Keratinocyte (primary cell): ENCODE measurements at regions not wholly inside any gene's neighbourhood (a gene's known extent, or its start where the extent isn't known, plus 50 kb on each side); places are given as distances from the start of the nearest gene placed in this dataset.
"Not testable (repeated sequence)": the region's sequence is repeated elsewhere in the genome, so short reads cannot be mapped to it uniquely, and the experiment has no call there.

Source experiments
- DNase-seq: peaks from one replicate; pipeline ENCODE4 v3.0.0-alpha.2; 2011; ENCODE audit warnings: low read depth, missing footprints, low spot score
- FAIRE-seq: peaks from 2 replicates; lab custom pipeline; 2011; peaks lifted over from hg19 to GRCh38; lab: Jason Lieb, UNC
- H2AFZ ChIP-seq: 2 replicates; pipeline ENCODE4 v1.6.0; 2012; ENCODE audit warnings: low read length, control low read depth, inconsistent platforms; ENCODE audit not compliant: control insufficient read depth
- H3K27ac ChIP-seq: 2 replicates; pipeline ENCODE4 v1.5.1; 2011; ENCODE audit warnings: low read length; ENCODE audit not compliant: control insufficient read depth, insufficient read depth
- H3K27me3 ChIP-seq: 3 replicates; pipeline ENCODE4 v1.6.0; 2011; ENCODE audit warnings: low read length; ENCODE audit not compliant: control insufficient read depth, insufficient read depth; ENCODE audit errors: extremely low read depth
- H3K36me3 ChIP-seq, 2 experiments: 2 replicates in 1 of 2; 3 replicates in 1 of 2; pipeline ENCODE4 v1.5.1; 2011; ENCODE audit warnings: low read length in 2 of 2, mild to moderate bottlenecking in 1 of 2; ENCODE audit not compliant: control insufficient read depth in 2 of 2, insufficient read depth in 2 of 2; ENCODE audit errors: extremely low read depth in 1 of 2
- H3K4me1 ChIP-seq: 3 replicates; pipeline ENCODE4 v1.5.1; 2011; ENCODE audit warnings: low read length; ENCODE audit not compliant: control insufficient read depth, insufficient read depth; ENCODE audit errors: extremely low read depth
- H3K4me2 ChIP-seq: 3 replicates; pipeline ENCODE4 v1.6.0; 2011; ENCODE audit warnings: low read depth, low read length; ENCODE audit not compliant: control insufficient read depth, insufficient read depth; ENCODE audit errors: extremely low read depth
- H3K4me3 ChIP-seq, 3 experiments: fragments of 200-600 bp in 1 of 3; sonication (generic) in 1 of 3; 2 replicates in 2 of 3; 3 replicates in 1 of 3; pipeline ENCODE4 v1.5.1; 2011 to 2016; ENCODE audit warnings: low read length in 3 of 3, mild to moderate bottlenecking in 3 of 3, control low read depth in 2 of 3, inconsistent platforms in 1 of 3, low read depth in 1 of 3, mixed read lengths in 1 of 3, mixed run types in 1 of 3, moderate library complexity in 1 of 3; ENCODE audit not compliant: control insufficient read depth in 2 of 3, insufficient read depth in 2 of 3; ENCODE audit errors: extremely low read depth in 1 of 3
- H3K79me2 ChIP-seq: 2 replicates; pipeline ENCODE4 v1.6.0; 2012; ENCODE audit warnings: low read length; ENCODE audit not compliant: control insufficient read depth, insufficient read depth
- H3K9ac ChIP-seq: 3 replicates; pipeline ENCODE4 v1.6.0; 2011; ENCODE audit warnings: low read length; ENCODE audit not compliant: control insufficient read depth, insufficient read depth; ENCODE audit errors: extremely low read depth
- H3K9me1 ChIP-seq: 3 replicates; pipeline ENCODE4 v1.6.0; 2011; ENCODE audit warnings: low read length; ENCODE audit not compliant: control insufficient read depth, insufficient read depth; ENCODE audit errors: extremely low read depth
- H3K9me3 ChIP-seq: 2 replicates; pipeline ENCODE4 v1.5.1; 2012; ENCODE audit warnings: low read depth, low read length; ENCODE audit not compliant: control insufficient read depth
- H4K20me1 ChIP-seq: 3 replicates; pipeline ENCODE4 v1.6.0; 2011; ENCODE audit warnings: low read length; ENCODE audit not compliant: control insufficient read depth, insufficient read depth; ENCODE audit errors: extremely low read depth
- EZH2 ChIP-seq: IDR thresholded peaks from one replicate; pipeline ENCODE4 v1.6.1; 2012; ENCODE audit warnings: inconsistent platforms, mild to moderate bottlenecking, low read length, moderate library complexity
- dilution Hi-C: fragments of 300-500 bp; cut with MboI; formaldehyde crosslinking; loops from one replicate; pipeline ENCODE4 v1.7.0; 2020; ENCODE audit warnings: low sequenced_read_pairs; ENCODE audit not compliant: extremely low pct_ligation_motif_present
- TF ChIP-seq, protein P1 (sequence below), 3 experiments: IDR thresholded peaks in 1 of 3; conservative IDR thresholded peaks in 1 of 3; optimal IDR thresholded peaks in 1 of 3; 2 replicates in 2 of 3; 3 replicates in 1 of 3; pipeline versions ENCODE3 to v1.5.1; 2011; ENCODE audit warnings: low read length in 3 of 3, mild to moderate bottlenecking in 3 of 3, moderate library complexity in 2 of 3, control low read depth in 1 of 3, inconsistent platforms in 1 of 3; ENCODE audit not compliant: insufficient read depth in 2 of 3; ENCODE audit errors: extremely low read depth in 1 of 3

DNA sequence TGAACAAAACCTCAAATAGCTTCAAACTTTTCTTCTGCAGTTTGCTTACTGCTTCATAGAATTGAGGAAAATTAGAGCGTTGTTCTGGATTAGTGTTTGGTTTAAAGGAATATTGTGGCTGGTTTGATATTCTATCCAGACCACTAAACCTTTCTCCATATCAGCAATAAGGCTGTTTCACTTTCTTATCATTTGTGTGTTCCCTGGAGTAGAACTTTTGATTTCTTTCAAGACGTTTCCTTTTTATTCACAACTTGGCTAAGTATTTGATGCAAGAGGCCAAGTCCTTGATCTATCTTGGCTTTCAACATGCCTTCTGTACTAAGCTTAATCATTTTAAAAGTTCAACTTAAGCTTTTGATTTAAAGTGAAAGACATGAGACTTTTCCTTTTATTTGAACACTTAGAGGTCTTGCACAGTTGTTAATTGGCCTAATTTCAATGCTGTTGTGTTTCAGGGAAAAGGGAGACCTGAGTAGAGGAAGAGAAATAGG is 359.1 kb downstream of the S1PR1 start:
- Histone ChIP-seq H3K9ac (no peak overlapping the region), H3K4me3 (no peak overlapping the region)
- dilution Hi-C loops, result no loop called here

DNA sequence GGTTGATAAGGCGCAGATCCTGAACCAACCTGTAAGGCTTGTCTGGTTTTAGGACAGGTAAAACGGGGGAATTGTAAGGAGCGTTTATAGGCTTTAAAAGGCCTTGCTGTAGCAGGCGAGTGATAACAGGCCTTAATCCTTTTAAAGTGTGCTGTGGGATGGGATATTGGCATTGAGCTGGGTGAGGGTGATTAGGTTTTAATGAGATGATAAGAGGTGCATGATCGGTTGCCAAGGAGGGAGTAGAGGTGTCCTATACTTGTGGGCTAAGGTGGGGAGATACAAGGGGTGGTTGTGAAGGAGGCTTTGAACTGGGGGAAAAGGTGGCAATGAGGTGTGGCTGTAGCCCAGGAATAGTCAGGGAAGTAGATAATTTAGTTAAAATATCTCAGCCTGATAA is 363.8 kb downstream of the S1PR1 start:
- H4K20me1 ChIP-seq, H3K9ac ChIP-seq, H3K79me2 ChIP-seq, H3K4me3 ChIP-seq, H3K4me2 ChIP-seq, FAIRE-seq, H3K9me3 ChIP-seq, H3K27me3 ChIP-seq, dilution Hi-C loops, H3K9me1 ChIP-seq, H2AFZ ChIP-seq, H3K4me1 ChIP-seq, DNase-seq, H3K36me3 ChIP-seq, H3K27ac ChIP-seq: not testable (repeated sequence)

More for the DNA sequence above, 359.1 kb downstream of the S1PR1 start:
- DNase-seq (no peak), FAIRE-seq (no peak)
- no peak overlapping the region for H2AFZ ChIP-seq
- no peaks in the 10 kb centered on the region for H3K9me1 ChIP-seq
- H3K27ac ChIP-seq, result no peak overlapping the region
- H3K4me2 ChIP-seq, result no peak overlapping the region
- no peaks in the 10 kb centered on the region for H3K36me3 ChIP-seq
- H3K9me3 ChIP-seq, result no peaks in the 10 kb centered on the region
- TF ChIP-seq, protein P1, sequence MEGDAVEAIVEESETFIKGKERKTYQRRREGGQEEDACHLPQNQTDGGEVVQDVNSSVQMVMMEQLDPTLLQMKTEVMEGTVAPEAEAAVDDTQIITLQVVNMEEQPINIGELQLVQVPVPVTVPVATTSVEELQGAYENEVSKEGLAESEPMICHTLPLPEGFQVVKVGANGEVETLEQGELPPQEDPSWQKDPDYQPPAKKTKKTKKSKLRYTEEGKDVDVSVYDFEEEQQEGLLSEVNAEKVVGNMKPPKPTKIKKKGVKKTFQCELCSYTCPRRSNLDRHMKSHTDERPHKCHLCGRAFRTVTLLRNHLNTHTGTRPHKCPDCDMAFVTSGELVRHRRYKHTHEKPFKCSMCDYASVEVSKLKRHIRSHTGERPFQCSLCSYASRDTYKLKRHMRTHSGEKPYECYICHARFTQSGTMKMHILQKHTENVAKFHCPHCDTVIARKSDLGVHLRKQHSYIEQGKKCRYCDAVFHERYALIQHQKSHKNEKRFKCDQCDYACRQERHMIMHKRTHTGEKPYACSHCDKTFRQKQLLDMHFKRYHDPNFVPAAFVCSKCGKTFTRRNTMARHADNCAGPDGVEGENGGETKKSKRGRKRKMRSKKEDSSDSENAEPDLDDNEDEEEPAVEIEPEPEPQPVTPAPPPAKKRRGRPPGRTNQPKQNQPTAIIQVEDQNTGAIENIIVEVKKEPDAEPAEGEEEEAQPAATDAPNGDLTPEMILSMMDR (optimal IDR thresholded peaks at IDR 0.05 in 1 of 3, IDR thresholded peaks at IDR 0.05 in 1 of 3, conservative IDR thresholded peaks at IDR 0.05 in 1 of 3; ENCODE audit: extremely low read depth in 1 of 3, insufficient read depth in 2 of 3, low read length in 3 of 3), result no peak
- no peak for TF ChIP-seq EZH2
- no peaks in the 10 kb centered on the region for H4K20me1 ChIP-seq
- no peaks in the 10 kb centered on the region for H3K27me3 ChIP-seq
- H3K79me2 ChIP-seq, result no peaks in the 10 kb centered on the region
- H3K4me1 ChIP-seq, result no peaks in the 10 kb centered on the region

DNA sequence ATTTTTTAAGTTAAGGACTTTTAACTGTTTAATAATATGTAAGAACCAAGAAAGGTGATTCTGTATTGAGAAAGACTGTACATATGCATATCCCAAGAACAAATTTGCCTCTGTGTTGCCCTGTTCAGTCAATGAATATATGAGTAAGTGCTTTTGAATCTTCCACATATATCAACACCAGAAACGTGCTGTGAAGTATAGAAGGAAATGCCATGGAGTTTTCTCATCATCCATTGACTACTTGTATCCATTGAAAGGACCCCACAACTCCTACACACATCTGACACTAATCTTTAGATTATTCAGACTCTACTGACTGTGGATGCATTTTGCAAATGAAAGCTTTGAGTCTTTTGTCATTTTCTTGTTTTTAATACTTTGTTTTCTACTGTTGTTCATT is 366.9 kb downstream of the S1PR1 start:
- FAIRE-seq (no peak), DNase-seq (no peak)
- Histone ChIP-seq H3K9ac (no peak overlapping the region), H3K27ac (no peak overlapping the region), H4K20me1 (no peaks in the 10 kb centered on the region), H3K9me1 (no peaks in the 10 kb centered on the region), H3K79me2 (no peaks in the 10 kb centered on the region), H2AFZ (no peak overlapping the region), H3K36me3 (no peaks in the 10 kb centered on the region), H3K27me3 (no peaks in the 10 kb centered on the region), H3K9me3 (no peaks in the 10 kb centered on the region), H3K4me2 (no peak overlapping the region), H3K4me3 (no peak overlapping the region), H3K4me1 (no peaks in the 10 kb centered on the region)
- dilution Hi-C loops, result no loop called here
- TF ChIP-seq EZH2, result no peak
- TF ChIP-seq, protein P1 (optimal IDR thresholded peaks at IDR 0.05 in 1 of 3, IDR thresholded peaks at IDR 0.05 in 1 of 3, conservative IDR thresholded peaks at IDR 0.05 in 1 of 3; ENCODE audit: extremely low read depth in 1 of 3, insufficient read depth in 2 of 3, low read length in 3 of 3), result no peak
